ENCODE measurements at regions not wholly inside any gene's neighbourhood (a gene's known extent, or its start where the extent isn't known, plus 50 kb on each side); places are given as distances from the start of the nearest gene placed in this dataset.

GRCh38 chr6:23478312-23478711, 647.7 kb upstream of the NRSN1 start:
- Histone ChIP-seq H3F3A (ENCODE audit: insufficient read depth, low read length) (no peaks in the 10 kb centered on the region), H3K9me2 (ENCODE audit: low read depth, low read length) (no peaks in the 10 kb centered on the region), H2AFZ (ENCODE audit: low read length) (no peak overlapping the region), H3K36me3 (ENCODE audit: insufficient read depth, low read length) (no peaks in the 10 kb centered on the region), H3K27me3 (ENCODE audit: insufficient read depth, low read length) (no peaks in the 10 kb centered on the region), H3K9ac (ENCODE audit: low read length) (no peak overlapping the region), H3K4me1 (ENCODE audit: insufficient read depth, low read length, severe bottlenecking) (no peaks in the 10 kb centered on the region), H3K4me2 (ENCODE audit: low read length) (no peak overlapping the region), H3K27ac (ENCODE audit: low read depth, low read length, poor library complexity, severe bottlenecking) (no peak overlapping the region), H3K4me3 (ENCODE audit: low read depth, low read length, poor library complexity, severe bottlenecking) (no peak overlapping the region), H3K79me2 (ENCODE audit: insufficient read depth, low read length) (no peaks in the 10 kb centered on the region), H3K9me3 (ENCODE audit: low read length) (no peaks in the 10 kb centered on the region), H4K20me1 (ENCODE audit: insufficient read depth, low read length) (no peaks in the 10 kb centered on the region)
- TF ChIP-seq CTCF (IDR thresholded peaks at IDR 0.05; ENCODE audit: low read length) (no peak), EZH2 (IDR thresholded peaks at IDR 0.05; ENCODE audit: borderline replicate concordance, low read length) (no peak)

- no peaks in the 10 kb centered on the region for H3K27me3 ChIP-seq (ENCODE audit: insufficient read depth, low read length)
- TF ChIP-seq EZH2 (IDR thresholded peaks at IDR 0.05; ENCODE audit: borderline replicate concordance, low read length) (no peak), CTCF (IDR thresholded peaks at IDR 0.05; ENCODE audit: low read length) (no peak)
- H3K4me2 ChIP-seq (ENCODE audit: low read length), result no peak overlapping the region
- no peaks in the 10 kb centered on the region for H3F3A ChIP-seq (ENCODE audit: insufficient read depth, low read length)
- no peaks in the 10 kb centered on the region for H3K4me1 ChIP-seq (ENCODE audit: insufficient read depth, low read length, severe bottlenecking)
- H4K20me1 ChIP-seq (ENCODE audit: insufficient read depth, low read length), result no peaks in the 10 kb centered on the region
- H3K9me2 ChIP-seq (ENCODE audit: low read depth, low read length), result no peaks in the 10 kb centered on the region
- H2AFZ ChIP-seq (ENCODE audit: low read length), result no peak overlapping the region
- no peak overlapping the region for H3K9ac ChIP-seq (ENCODE audit: low read length)
- no peak overlapping the region for H3K27ac ChIP-seq (ENCODE audit: low read depth, low read length, poor library complexity, severe bottlenecking)
- no peak overlapping the region for H3K4me3 ChIP-seq (ENCODE audit: low read depth, low read length, poor library complexity, severe bottlenecking)
- no peaks in the 10 kb centered on the region for H3K36me3 ChIP-seq (ENCODE audit: insufficient read depth, low read length)
- no peaks in the 10 kb centered on the region for H3K79me2 ChIP-seq (ENCODE audit: insufficient read depth, low read length)
- H3K9me3 ChIP-seq (ENCODE audit: low read length), result no peaks in the 10 kb centered on the region
Observed at GRCh38 chr6:23483896-23484295, 642.1 kb upstream of the NRSN1 start.

DNA sequence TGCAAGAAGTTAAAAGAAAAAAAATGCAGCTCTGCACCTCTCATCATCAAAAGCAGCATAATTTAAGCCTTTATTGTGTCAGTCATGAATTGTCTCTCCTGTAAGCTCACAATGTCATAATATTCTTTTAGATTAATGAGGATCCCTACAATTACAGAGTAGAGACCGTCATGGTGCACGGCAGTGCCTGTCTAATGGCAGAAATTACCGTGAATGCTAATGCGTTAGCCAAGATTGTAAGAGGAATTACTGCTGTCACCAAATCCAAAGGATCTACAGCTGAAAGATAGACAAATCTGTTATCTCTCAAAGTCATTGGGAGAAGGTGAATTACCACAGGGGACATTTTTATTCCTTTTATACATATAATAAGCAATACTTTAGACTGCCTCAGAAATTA, 631.6 kb upstream of the NRSN1 start:
- no peaks in the 10 kb centered on the region for H3F3A ChIP-seq (ENCODE audit: insufficient read depth, low read length)
- no peaks in the 10 kb centered on the region for H3K9me3 ChIP-seq (ENCODE audit: low read length)
- no peak overlapping the region for H3K27ac ChIP-seq (ENCODE audit: low read depth, low read length, poor library complexity, severe bottlenecking)
- no peaks in the 10 kb centered on the region for H3K36me3 ChIP-seq (ENCODE audit: insufficient read depth, low read length)
- H2AFZ ChIP-seq (ENCODE audit: low read length), result no peak overlapping the region
- no peaks in the 10 kb centered on the region for H4K20me1 ChIP-seq (ENCODE audit: insufficient read depth, low read length)
- H3K27me3 ChIP-seq (ENCODE audit: insufficient read depth, low read length), result no peaks in the 10 kb centered on the region
- no peak overlapping the region for H3K4me3 ChIP-seq (ENCODE audit: low read depth, low read length, poor library complexity, severe bottlenecking)
- H3K9ac ChIP-seq (ENCODE audit: low read length), result no peak overlapping the region
- no peaks in the 10 kb centered on the region for H3K79me2 ChIP-seq (ENCODE audit: insufficient read depth, low read length)
- no peaks in the 10 kb centered on the region for H3K9me2 ChIP-seq (ENCODE audit: low read depth, low read length)
- H3K4me1 ChIP-seq (ENCODE audit: insufficient read depth, low read length, severe bottlenecking), result no peaks in the 10 kb centered on the region
- no peak overlapping the region for H3K4me2 ChIP-seq (ENCODE audit: low read length)
- TF ChIP-seq EZH2 (IDR thresholded peaks at IDR 0.05; ENCODE audit: borderline replicate concordance, low read length) (no peak), CTCF (IDR thresholded peaks at IDR 0.05; ENCODE audit: low read length) (no peak)

Measured in OCI-LY1 (cell line).